OCI-LY3 (cell line): ENCODE measurements at regions not wholly inside any gene's neighbourhood (a gene's known extent, or its start where the extent isn't known, plus 50 kb on each side); places are given as distances from the start of the nearest gene placed in this dataset.
"Not testable (repeated sequence)": the region's sequence is repeated elsewhere in the genome, so short reads cannot be mapped to it uniquely, and the experiment has no call there.

ENCODE experiments used
- H2AFZ ChIP-seq: fragments of 200-600, 300-600 bp; shearing (Covaris generic); 2 replicates; pipeline ENCODE4 v1.6.0; 2014; ENCODE audit warnings: antibody characterized with exemption, low read depth, low read length
- H3K27ac ChIP-seq: fragments of 200-600, 300-600 bp; sonication (generic); 2 replicates; pipeline ENCODE4 v1.5.1; 2014; ENCODE audit warnings: mild to moderate bottlenecking, low read length, moderate library complexity, mixed read lengths
- H3K27me3 ChIP-seq: fragments of 200-600, 300-600 bp; sonication (generic); 2 replicates; pipeline ENCODE4 v1.6.1; 2014; ENCODE audit warnings: low read depth, low read length, mixed read lengths
- H3K36me3 ChIP-seq: fragments of 200-600, 300-600 bp; sonication (generic); replicated peaks from 2 replicates; pipeline ENCODE3; 2014; ENCODE audit warnings: low read depth, low read length, mixed read lengths
- H3K4me1 ChIP-seq: fragments of 300-600, 200-600 bp; sonication (generic); 2 replicates; pipeline ENCODE4 v1.6.1; 2014; ENCODE audit warnings: low read length, mixed read lengths
- H3K4me2 ChIP-seq: fragments of 200-600, 300-600 bp; sonication (generic); 2 replicates; pipeline ENCODE4 v1.6.1; 2014; ENCODE audit warnings: low read length, mixed read lengths
- H3K4me3 ChIP-seq: fragments of 300-600, 200-600 bp; sonication (generic); 2 replicates; pipeline ENCODE4 v1.5.1; 2014; ENCODE audit warnings: antibody characterized with exemption, mild to moderate bottlenecking, low read length, moderate library complexity
- H3K79me2 ChIP-seq: fragments of 300-600, 200-600 bp; shearing (Covaris generic); 2 replicates; pipeline ENCODE4 v1.6.1; 2014; ENCODE audit warnings: mild to moderate bottlenecking, low read length, mixed read lengths
- H3K9ac ChIP-seq: fragments of 300-600, 200-600 bp; shearing (Covaris generic); 2 replicates; pipeline ENCODE4 v1.6.0; 2014; ENCODE audit warnings: mild to moderate bottlenecking, low read length, moderate library complexity
- H3K9me3 ChIP-seq: fragments of 200-600, 300-600 bp; shearing (Covaris generic); 2 replicates; pipeline ENCODE4 v1.6.1; 2014; ENCODE audit warnings: low read length, mixed read lengths; ENCODE audit not compliant: insufficient read depth
- H4K20me1 ChIP-seq: fragments of 200-600, 300-600 bp; sonication (generic); 2 replicates; pipeline ENCODE4 v1.6.1; 2016; ENCODE audit warnings: low read length, mixed read lengths; ENCODE audit not compliant: insufficient read depth

- H3K27me3 ChIP-seq, H3K4me1 ChIP-seq, H2AFZ ChIP-seq, H3K4me2 ChIP-seq, H3K27ac ChIP-seq, H3K4me3 ChIP-seq, H3K9me3 ChIP-seq, H3K9ac ChIP-seq, H3K79me2 ChIP-seq, H3K36me3 ChIP-seq, H4K20me1 ChIP-seq: not testable (repeated sequence)
Measured at GRCh38 chr16:29267055-29267619, 139.4 kb downstream of the NPIPB11 start.

- H3K36me3 ChIP-seq, H3K4me2 ChIP-seq, H4K20me1 ChIP-seq, H2AFZ ChIP-seq, H3K27me3 ChIP-seq, H3K4me3 ChIP-seq, H3K27ac ChIP-seq, H3K4me1 ChIP-seq, H3K79me2 ChIP-seq, H3K9ac ChIP-seq, H3K9me3 ChIP-seq: not testable (repeated sequence)
Measured at GRCh38 chr16:29266612-29267011, 139.9 kb downstream of the NPIPB11 start.

- H3K9ac ChIP-seq, H3K36me3 ChIP-seq, H3K9me3 ChIP-seq, H4K20me1 ChIP-seq, H3K4me2 ChIP-seq, H2AFZ ChIP-seq, H3K79me2 ChIP-seq, H3K27me3 ChIP-seq, H3K4me3 ChIP-seq, H3K4me1 ChIP-seq, H3K27ac ChIP-seq: not testable (repeated sequence)
Measured at GRCh38 chr16:29265255-29265853, 141.2 kb downstream of the NPIPB11 start.

GRCh38 chr16:29264080-29264837, 142.3 kb downstream of the NPIPB11 start:
- not testable (repeated sequence) for H3K79me2 ChIP-seq, H3K9me3 ChIP-seq, H4K20me1 ChIP-seq, H3K27me3 ChIP-seq, H3K4me2 ChIP-seq, H3K27ac ChIP-seq, H3K36me3 ChIP-seq, H2AFZ ChIP-seq, H3K4me1 ChIP-seq, H3K9ac ChIP-seq, H3K4me3 ChIP-seq

- H3K4me2 ChIP-seq, H3K27me3 ChIP-seq, H3K27ac ChIP-seq, H3K4me1 ChIP-seq, H2AFZ ChIP-seq, H3K9ac ChIP-seq, H4K20me1 ChIP-seq, H3K9me3 ChIP-seq, H3K4me3 ChIP-seq, H3K36me3 ChIP-seq, H3K79me2 ChIP-seq: not testable (repeated sequence)
Measured at GRCh38 chr16:29262725-29263124, 143.8 kb downstream of the NPIPB11 start.

- H3K27me3 ChIP-seq, H3K36me3 ChIP-seq, H3K4me3 ChIP-seq, H3K79me2 ChIP-seq, H2AFZ ChIP-seq, H4K20me1 ChIP-seq, H3K9me3 ChIP-seq, H3K4me2 ChIP-seq, H3K4me1 ChIP-seq, H3K27ac ChIP-seq, H3K9ac ChIP-seq: not testable (repeated sequence)
Measured at GRCh38 chr16:29261427-29262248, 144.9 kb downstream of the NPIPB11 start.

- H3K4me1 ChIP-seq, H2AFZ ChIP-seq, H3K79me2 ChIP-seq, H3K4me2 ChIP-seq, H3K27me3 ChIP-seq, H4K20me1 ChIP-seq, H3K36me3 ChIP-seq, H3K27ac ChIP-seq, H3K9me3 ChIP-seq, H3K9ac ChIP-seq, H3K4me3 ChIP-seq: not testable (repeated sequence)
Measured at GRCh38 chr16:29260683-29261426, 145.7 kb downstream of the NPIPB11 start.

GRCh38 chr16:29259635-29260457, 146.7 kb downstream of the NPIPB11 start:
- not testable (repeated sequence) for H3K36me3 ChIP-seq, H3K9me3 ChIP-seq, H3K27ac ChIP-seq, H2AFZ ChIP-seq, H4K20me1 ChIP-seq, H3K4me1 ChIP-seq, H3K4me2 ChIP-seq, H3K4me3 ChIP-seq, H3K79me2 ChIP-seq, H3K9ac ChIP-seq, H3K27me3 ChIP-seq
